GM12873 (cell line): ENCODE measurements at regions not wholly inside any gene's neighbourhood (a gene's known extent, or its start where the extent isn't known, plus 50 kb on each side); places are given as distances from the start of the nearest gene placed in this dataset.

ENCODE experiments used
- TF ChIP-seq, protein P1 (sequence below): IDR thresholded peaks from 2 replicates; pipeline ENCODE4 v1.5.1; 2012; ENCODE audit warnings: low read depth, mild to moderate bottlenecking, moderate library complexity, low read length, control low read depth; ENCODE audit not compliant: insufficient read depth; ENCODE audit errors: missing control alignments

DNA sequence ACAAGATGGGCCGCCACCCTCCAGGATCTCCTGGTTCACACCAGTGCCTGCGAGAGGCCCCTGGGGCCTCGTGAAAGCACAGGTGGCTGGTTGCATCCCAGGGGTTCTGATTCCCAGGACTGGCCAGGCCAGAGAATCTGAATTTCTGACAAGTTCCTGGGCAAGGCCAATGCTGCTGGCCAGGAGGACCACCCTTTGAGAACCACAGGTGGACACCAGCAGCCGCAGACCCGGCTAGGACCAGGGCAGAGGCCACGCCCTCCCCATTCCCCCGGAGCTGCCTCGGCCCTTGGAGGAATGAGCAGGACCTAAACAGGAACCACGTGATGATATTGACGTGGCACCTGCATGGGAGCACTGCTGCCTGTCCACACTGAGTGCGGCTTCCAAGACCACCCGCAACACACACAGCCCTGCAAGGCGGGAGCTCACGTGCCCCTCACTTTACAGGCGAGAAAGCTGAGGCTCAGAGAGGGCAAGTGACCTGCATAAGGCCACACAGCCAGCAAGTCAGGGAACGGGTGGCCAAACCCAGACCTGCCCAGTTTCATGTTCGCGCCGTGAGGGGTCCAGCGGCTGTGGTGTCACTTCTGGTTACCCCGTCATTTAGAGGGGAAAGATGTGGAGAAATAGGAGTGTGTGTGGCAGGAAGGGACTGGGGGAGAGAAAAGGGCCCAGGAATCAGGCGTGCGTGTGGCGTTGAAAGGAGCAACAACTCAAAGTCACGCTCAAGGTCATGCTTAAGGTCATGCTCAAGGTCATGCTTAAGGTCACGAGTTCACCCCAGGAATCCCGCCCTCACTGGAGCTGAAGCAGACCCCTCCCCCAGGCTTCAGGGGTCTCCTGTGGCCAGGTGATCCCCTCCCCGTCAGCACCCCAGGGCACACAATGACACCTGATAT lies 105.9 kb upstream of the IER5L start:
- TF ChIP-seq, protein P1, sequence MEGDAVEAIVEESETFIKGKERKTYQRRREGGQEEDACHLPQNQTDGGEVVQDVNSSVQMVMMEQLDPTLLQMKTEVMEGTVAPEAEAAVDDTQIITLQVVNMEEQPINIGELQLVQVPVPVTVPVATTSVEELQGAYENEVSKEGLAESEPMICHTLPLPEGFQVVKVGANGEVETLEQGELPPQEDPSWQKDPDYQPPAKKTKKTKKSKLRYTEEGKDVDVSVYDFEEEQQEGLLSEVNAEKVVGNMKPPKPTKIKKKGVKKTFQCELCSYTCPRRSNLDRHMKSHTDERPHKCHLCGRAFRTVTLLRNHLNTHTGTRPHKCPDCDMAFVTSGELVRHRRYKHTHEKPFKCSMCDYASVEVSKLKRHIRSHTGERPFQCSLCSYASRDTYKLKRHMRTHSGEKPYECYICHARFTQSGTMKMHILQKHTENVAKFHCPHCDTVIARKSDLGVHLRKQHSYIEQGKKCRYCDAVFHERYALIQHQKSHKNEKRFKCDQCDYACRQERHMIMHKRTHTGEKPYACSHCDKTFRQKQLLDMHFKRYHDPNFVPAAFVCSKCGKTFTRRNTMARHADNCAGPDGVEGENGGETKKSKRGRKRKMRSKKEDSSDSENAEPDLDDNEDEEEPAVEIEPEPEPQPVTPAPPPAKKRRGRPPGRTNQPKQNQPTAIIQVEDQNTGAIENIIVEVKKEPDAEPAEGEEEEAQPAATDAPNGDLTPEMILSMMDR, result no peak

DNA sequence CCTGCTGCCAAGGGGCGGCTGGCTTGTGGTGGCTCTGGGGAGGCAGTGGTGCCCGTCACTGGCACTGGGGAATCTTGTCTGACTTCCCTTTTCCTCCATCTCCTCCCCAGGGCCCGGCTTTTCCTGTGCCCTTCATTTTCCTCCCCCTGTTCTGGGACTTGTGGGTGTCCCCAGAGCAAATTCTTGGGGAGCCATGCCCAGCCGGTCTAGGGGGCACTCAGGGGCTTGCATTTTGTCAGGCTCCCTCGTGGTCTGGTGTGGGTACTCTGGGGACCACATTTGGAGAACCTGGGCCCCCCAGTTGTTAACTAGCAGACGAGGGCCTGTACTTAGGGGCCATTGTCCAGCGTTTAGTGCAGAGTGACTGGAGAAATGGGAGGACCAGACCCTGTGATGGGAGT lies 105.2 kb upstream of the IER5L start:
- TF ChIP-seq, protein P1, result no peak

GRCh38 chr9:129282731-129283211 lies 104.7 kb upstream of the IER5L start:
- TF ChIP-seq, protein P1, result no peak

GRCh38 chr9:129282272-129282671 lies 104.2 kb upstream of the IER5L start:
- TF ChIP-seq, protein P1, result no peak

DNA sequence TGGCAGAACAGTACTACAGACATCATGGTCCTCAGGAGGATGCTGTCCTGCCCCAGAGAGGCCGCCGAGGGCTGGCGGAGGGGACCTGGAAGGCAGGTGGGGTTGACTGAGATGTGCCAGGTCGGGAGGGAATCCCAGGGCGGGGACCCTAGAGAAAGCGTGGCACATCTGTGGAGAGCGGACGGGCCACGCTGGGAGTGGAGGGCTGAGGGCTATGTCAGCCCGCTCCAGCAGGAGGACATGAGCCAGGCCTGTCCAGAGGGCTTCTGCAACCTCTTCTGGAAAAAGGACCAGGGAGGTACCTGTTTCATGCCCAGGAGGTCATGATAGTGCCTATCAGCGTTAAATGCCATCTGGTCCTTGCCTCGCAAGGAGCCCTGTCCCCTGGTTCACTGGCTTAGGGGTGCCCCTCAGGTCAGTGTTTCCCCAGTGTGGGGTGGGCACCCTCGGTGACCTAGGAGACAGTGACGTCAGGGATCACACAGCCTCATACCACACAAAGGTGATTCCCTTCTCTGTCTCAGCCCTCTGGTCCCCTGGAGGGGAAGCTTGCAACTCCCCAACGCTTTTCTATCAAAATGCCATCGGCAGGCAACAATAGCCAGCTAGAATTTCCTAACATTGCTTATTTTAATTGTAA lies 103.6 kb upstream of the IER5L start:
- TF ChIP-seq, protein P1, result no peak

DNA sequence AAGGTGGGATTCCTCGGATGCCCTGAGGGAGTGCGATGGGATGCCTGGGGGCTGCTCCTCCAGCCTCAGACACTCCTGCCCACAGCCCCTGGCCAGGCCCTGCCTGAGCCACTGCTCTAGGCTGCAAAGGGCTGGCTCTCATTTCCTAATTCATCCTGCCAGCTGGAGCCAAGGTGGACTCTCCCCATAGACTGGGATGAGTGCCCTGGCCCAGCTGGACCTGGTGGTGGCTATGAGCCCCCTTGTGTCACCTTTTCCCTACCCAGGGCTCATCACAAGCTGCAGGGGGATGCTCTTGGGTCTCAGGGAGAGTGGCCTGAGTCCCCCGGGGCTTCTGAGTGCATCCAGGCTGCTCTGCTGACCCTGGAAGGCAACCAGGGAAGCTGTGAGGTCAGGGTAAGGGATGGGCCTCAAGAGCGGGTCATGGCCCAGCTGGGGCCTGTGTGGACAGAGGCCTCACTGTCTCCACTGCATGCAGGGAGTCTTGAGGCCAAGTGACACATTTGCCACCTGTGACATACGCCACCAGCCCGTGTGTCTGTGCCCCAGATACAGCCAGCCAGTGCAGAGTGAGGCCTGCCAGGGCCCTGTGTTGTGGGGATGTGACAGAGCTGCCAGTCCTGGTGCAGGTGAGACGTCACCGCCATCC lies 102.7 kb upstream of the IER5L start:
- TF ChIP-seq, protein P1, result no peak

GRCh38 chr9:129280236-129280622 lies 102.2 kb upstream of the IER5L start:
- TF ChIP-seq, protein P1, result no peak
